ENCODE measurements at regions not wholly inside any gene's neighbourhood (a gene's known extent, or its start where the extent isn't known, plus 50 kb on each side); places are given as distances from the start of the nearest gene placed in this dataset.
A peak's percentile ranks its signal among the peaks of the same experiment; 100 is the strongest.

- Histone ChIP-seq H3K36me3 (ENCODE audit: insufficient read depth, low read length) (no peaks in the 10 kb centered on the region), H3K4me3 (ENCODE audit: low read depth, low read length) (no peak overlapping the region), H3K79me2 (ENCODE audit: control insufficient read depth, insufficient read depth, low read length, unreplicated experiment) (no peaks in the 10 kb centered on the region), H3K27me3 (ENCODE audit: insufficient read depth, low read length) (peaks cover 18% of the 10 kb centered on the region), H3K27ac (ENCODE audit: low read depth, low read length) (no peak overlapping the region), H3K4me1 (ENCODE audit: control insufficient read depth, insufficient read depth, low read length, unreplicated experiment) (peaks cover 10% of the 10 kb centered on the region), H2AFZ (ENCODE audit: low read length, unreplicated experiment) (no peak overlapping the region)
Measured at GRCh38 chr4:153151535-153152455, 52.4 kb upstream of the TRIM2 start.

GRCh38 chr4:153152501-153153338, 51.5 kb upstream of the TRIM2 start:
- H2AFZ ChIP-seq (ENCODE audit: low read length, unreplicated experiment): peak overlapping the region; percentile 64
- peaks cover 10% of the 10 kb centered on the region for H3K4me1 ChIP-seq (ENCODE audit: control insufficient read depth, insufficient read depth, low read length, unreplicated experiment)
- peak overlapping the region; percentile 83 for H3K4me3 ChIP-seq (ENCODE audit: low read depth, low read length)
- peaks cover 27% of the 10 kb centered on the region for H3K27me3 ChIP-seq (ENCODE audit: insufficient read depth, low read length)
- no peaks in the 10 kb centered on the region for H3K36me3 ChIP-seq (ENCODE audit: insufficient read depth, low read length)
- H3K27ac ChIP-seq (ENCODE audit: low read depth, low read length): no peak overlapping the region
- H3K79me2 ChIP-seq (ENCODE audit: control insufficient read depth, insufficient read depth, low read length, unreplicated experiment): no peaks in the 10 kb centered on the region

GRCh38 chr4:153153339-153153871, 50.8 kb upstream of the TRIM2 start:
- H3K27ac ChIP-seq (ENCODE audit: low read depth, low read length): no peak overlapping the region
- H3K4me1 ChIP-seq (ENCODE audit: control insufficient read depth, insufficient read depth, low read length, unreplicated experiment): peaks cover 10% of the 10 kb centered on the region
- peak overlapping the region; percentile 83 for H3K4me3 ChIP-seq (ENCODE audit: low read depth, low read length)
- no peaks in the 10 kb centered on the region for H3K36me3 ChIP-seq (ENCODE audit: insufficient read depth, low read length)
- H2AFZ ChIP-seq (ENCODE audit: low read length, unreplicated experiment): peak overlapping the region; percentile 64
- peaks cover 34% of the 10 kb centered on the region for H3K27me3 ChIP-seq (ENCODE audit: insufficient read depth, low read length)
- H3K79me2 ChIP-seq (ENCODE audit: control insufficient read depth, insufficient read depth, low read length, unreplicated experiment): no peaks in the 10 kb centered on the region

GRCh38 chr4:153154007-153154975, 50.0 kb upstream of the TRIM2 start:
- Histone ChIP-seq H3K27me3 (ENCODE audit: insufficient read depth, low read length) (peaks cover 39% of the 10 kb centered on the region), H2AFZ (ENCODE audit: low read length, unreplicated experiment) (peak overlapping the region; percentile 64), H3K36me3 (ENCODE audit: insufficient read depth, low read length) (no peaks in the 10 kb centered on the region), H3K27ac (ENCODE audit: low read depth, low read length) (no peak overlapping the region), H3K79me2 (ENCODE audit: control insufficient read depth, insufficient read depth, low read length, unreplicated experiment) (no peaks in the 10 kb centered on the region), H3K4me1 (ENCODE audit: control insufficient read depth, insufficient read depth, low read length, unreplicated experiment) (peaks cover 10% of the 10 kb centered on the region), H3K4me3 (ENCODE audit: low read depth, low read length) (peak overlapping the region; percentile 83)

Measured in ACC112 (cell line).